ENCODE measurements at regions not wholly inside any gene's neighbourhood (a gene's known extent, or its start where the extent isn't known, plus 50 kb on each side); places are given as distances from the start of the nearest gene placed in this dataset.
"Not testable (repeated sequence)": the region's sequence is repeated elsewhere in the genome, so short reads cannot be mapped to it uniquely, and the experiment has no call there.

DNA sequence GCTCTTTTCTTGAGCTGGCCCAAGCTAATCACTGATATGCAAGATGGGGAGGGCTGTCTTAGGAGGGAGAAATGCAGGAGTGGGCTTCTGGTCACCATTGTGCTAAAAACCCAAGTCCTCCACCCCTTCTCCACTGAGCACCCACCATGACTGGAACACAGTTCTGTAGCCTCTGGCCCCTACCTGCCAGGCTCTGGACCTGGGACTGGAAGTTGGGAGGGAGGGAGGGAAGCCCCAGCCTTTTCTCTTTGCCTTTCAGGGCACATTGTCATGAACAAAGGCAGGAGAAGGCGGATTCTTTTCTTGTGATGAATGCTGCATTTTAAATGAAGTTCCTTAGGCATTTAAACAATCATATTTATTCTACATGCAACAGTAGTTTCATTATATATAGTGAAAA lies 559.1 kb upstream of the TRPC7 start:
- DNase-seq, result no peak

DNA sequence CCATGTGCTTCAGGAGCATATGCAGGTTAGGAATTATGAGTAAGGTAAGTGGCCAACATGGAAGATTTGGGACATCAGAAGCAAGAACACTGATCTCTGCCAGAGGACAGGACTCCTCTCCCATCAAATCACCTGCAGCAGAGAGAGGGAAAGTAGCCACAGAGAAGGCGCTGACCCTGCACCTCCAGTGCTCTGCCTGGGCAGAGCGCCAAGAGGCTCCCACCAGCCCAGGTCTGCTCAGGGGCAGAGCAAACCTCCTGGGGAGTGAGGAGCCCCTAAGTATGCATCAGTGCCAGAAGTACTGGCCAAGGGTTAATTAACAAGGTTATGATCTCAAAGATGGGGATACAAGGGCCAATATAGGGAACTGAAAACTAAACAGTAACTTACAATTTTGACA lies 545.3 kb upstream of the TRPC7 start:
- no peak for DNase-seq

DNA sequence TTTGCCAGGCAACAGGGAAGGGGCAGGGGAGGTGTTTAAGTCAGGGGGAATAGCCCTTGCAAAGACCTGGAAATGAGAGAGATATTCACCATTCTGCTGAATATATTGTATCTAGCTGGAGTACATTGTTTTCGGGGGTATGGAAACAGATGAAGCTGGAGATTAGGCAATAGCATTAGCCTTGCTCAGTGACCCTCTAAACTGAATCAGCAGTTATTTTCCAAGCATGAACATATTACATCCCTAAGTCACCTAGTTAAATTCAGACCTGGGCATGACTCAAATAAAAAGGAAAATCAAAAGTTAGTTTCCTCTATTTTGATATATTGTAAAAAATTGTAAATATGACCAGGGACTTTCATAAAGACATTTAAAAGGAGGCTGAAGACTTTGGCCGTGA lies 544.6 kb upstream of the TRPC7 start:
- DNase-seq, result no peak

DNA sequence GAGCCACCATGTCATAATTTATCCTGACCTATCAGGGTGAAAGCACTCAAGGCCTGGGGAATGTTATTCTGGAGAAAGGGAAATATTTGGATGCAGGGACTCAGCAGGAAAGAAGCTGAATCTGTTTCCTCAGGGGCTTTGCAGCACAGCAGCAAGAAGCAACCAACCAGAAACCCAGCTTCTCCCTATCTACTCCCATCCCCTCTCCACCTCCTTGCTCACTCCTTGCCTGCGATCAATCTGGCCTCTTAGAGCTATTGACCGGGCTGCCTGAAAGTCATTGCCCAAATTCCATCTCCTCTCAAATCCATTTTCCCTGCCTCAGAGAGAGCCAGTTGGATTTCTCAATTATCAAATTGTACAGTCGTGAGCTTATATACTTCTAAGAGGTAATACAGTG lies 542.0 kb upstream of the TRPC7 start:
- DNase-seq, result no peak

DNA sequence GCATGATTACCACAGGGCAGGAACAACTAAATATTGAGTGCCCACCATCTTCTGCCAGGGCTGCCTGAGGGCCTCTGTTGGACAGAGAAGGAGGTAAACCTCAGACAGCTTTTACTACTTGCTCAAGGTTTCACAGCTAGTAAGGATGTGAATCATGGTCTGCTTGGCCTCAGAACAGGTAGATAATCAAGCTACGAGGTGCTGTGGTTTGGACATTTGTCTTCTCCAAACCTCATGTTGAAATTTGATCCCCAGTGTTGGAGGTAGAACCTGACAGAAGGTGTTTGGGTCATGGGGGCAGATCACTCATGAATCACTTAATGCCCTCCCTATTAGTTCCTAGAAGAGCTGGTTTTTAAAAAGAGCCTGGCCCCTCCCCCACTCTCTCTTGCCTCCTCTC lies 541.2 kb upstream of the TRPC7 start:
- no peak for DNase-seq

DNA sequence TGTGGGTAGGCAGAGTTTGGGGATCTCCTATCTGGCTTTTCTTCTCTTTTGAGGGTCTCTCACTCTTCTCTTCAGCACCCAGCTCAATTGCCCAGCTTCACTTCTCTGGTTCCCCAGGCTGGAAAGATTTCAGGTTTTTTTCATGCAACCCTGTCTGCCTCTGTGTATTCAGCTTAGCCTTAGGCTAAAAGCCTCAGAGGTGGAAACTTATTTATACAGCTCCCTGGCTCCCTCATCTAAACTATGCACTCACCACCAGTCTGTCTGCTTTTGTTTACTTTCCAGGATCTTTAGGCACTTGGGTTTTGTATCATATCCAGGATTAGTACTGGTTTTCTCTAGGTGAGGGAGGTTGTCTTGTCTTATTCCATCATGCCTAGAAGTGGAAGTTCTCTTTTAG lies 540.2 kb upstream of the TRPC7 start:
- no peak for DNase-seq

DNA sequence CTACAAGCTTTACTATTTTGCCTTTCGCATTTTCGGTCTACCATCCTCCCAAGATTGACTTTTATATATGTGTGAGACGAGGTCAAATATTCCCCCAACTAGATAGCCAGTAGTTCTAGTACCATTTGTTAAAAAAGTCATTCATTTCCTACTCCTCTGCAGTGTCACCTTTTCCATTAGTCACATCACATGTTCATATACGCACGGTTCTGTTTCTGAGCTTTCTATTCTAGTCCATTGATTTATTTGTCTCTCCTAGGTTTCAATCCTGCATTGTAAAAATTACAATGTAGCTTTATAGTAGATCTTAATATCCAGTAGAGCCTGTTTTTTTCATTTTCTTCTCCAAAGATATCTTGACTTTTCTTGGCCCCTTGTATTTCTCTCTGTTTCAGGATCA lies 528.7 kb upstream of the TRPC7 start:
- no peak for DNase-seq

DNA sequence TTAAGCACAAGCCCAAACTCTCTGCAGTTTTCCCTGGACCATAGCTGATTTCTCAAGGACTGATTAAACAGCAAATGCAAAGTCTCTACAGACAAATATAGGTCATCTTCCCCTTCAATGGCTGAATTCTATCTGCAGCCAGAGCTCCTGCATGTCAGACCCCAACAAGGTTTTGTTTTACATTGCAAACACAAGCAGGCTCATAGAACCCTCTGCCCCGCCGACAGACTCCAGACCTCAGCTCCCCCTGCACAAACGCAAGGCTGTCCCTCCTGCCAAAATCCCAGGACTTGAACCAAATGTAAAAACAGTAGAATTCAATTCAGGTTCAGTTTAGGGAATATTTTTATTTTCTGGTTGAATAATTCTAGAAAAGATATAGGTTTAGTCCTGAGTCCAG lies 526.7 kb upstream of the TRPC7 start:
- no peak for DNase-seq

DNA sequence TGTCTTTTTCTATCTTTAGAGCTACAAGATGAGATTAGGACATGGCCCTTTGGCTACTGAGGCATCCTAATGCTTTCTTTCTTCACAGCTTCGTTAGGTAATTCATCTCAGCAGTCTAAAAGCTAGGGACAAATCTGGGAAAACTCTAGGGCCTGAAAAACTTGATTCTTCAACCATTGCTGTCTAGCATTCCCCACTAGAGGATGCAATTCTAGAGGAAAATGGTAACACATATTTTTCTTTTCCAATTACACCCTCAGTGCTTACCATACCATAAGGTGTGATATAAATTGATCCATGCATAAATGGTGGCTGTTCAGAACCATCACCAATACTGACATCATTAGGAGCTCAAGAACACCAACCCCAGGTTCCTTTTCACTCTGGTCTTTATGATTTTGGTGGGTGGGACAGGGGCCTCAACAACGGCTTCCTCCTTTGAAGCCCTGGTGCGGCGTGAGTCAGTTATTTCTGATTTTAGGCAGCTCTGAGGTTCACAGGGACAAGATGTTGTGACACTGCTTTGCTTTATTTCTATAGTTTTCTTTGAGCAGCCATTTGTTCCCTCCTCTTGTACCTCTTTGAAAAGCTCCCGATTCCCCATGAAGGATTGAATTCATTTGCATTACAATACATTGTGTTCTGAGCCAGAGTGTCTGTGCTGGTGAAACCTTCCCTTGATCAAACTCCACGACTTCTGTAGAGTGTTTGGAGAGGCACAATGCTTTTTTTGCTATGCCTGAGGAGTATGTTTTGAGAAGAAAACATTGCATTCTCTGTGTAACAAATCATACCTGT lies 526.0 kb upstream of the TRPC7 start:
- DNase-seq, result no peak

DNA sequence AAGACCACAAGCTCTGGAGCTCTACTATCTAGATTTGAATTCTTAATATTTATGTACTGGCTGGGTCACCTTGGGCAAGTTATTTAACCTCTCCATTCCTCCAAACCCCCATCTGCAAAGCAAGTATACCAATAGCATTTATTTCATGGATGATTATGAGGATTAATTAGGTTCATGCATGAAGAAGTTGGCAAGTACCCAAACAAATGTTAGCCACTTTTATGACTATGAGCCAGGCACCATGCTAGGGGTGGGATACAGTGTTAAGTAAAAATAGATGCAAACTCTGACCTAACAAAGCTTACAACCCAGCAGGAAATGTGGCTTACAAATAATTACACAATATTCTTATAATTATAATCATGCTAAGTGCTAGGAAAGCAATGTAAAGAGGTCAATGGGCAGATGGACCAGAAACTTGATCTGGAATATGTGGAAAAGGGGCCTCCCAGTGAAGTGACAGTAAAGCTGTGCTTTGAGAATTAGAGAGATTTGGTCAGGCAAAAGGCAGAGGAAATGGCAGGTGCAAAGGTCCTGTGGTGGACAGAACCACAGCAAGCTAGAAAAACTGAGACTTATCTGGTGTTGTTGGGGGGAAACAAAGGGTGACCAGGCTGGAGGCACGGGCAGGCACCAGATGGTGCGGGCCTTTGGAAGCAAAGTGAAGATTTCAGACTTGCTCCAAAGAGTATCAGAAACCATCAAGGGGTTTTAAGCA lies 525.2 kb upstream of the TRPC7 start:
- no peak for DNase-seq

DNA sequence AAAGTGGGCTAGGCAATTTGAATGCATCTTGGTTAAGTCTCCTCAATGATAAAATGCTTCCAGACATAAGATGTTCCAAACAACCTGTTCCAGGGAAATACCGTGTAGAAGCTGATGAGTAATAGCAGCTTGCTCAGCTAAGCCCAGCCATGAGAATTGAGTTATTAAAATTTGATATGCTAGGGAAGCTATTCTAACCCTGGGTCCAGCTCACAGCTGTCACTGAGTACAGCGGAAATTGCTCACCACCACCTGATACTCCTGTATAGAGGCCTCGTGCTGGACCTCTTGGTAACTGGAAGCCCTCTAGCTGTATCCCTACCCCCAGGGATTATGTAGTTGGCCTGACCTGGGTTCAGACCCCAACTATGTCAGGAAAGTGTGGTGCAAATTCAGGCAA lies 521.3 kb upstream of the TRPC7 start:
- DNase-seq, result peak; percentile 1

DNA sequence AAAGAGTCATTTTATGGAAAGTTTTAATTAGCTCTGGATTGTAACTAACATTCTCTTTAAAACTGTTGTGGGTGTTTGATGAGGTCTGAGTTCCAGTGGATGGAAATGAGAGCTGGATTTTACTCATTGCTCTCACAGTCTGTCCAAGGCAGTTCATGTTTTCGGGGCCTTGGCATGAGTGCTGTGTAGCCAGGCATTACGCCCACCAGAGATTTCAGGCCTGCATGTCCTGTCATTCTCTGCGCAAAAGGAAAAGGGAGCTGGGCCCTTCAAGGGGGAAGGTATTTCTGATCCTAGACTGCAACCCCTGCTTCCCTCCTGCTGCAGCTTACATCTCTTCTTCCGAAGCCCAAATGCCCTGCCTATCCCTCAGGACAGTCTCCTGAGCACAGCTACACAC lies 499.6 kb upstream of the TRPC7 start:
- no peak for DNase-seq

DNA sequence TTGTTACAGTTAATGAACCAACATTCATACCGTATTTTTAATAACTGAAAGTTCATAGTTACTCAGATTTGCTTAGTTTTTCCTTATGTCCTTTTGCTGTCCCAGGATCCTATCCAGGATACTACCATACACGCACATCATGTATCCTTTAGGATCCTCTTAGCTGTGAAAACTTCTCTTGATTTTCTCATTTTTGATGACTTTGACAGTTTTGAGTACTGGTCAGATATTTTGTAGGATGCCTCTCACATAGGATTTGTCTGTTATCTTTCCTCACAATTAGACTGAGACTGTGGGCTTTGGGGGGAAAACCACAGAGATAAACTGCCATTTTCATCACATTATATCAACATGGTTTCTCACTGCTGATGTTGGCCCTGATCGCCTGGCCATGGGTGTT lies 491.3 kb upstream of the TRPC7 start:
- no peak for DNase-seq

DNA sequence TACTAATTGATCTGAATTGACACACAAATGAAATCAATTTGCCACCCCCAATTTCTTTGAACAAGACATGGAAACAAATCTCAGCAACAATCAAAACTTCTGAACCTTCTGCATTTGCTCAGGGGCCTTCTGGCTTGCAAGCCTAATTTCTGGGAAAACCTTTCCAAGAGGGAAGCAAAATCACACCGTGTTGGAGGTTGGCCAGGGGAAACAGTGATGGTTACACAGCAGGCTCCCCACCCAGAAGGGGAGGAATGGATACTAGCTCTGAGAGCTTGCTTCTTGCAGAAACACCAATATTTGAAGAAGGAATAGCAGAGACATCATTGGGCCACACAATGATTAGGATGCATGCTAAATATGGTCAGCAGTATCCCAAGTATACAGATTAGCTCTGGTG lies 488.6 kb upstream of the TRPC7 start:
- no peak for DNase-seq

DNA sequence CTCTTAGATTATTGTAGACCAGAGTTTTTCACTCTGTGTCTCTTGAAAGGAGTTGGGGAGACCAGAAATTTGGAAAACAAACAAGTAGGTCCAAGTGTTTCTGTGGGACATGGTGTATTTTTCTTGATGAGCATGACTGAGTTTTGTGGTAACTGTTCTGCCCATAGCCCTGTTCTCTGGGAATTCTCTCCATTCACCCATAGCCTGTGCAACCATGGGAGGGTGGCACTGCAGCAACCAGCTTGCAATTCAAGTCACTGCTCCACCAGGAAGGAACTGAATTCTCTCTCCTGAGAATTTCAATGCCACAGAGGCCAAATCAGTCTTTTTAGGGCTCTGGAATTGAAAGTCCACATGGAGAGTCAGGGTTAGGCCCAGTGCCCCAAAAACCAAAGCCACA lies 475.3 kb upstream of the TRPC7 start:
- DNase-seq, result no peak

DNA sequence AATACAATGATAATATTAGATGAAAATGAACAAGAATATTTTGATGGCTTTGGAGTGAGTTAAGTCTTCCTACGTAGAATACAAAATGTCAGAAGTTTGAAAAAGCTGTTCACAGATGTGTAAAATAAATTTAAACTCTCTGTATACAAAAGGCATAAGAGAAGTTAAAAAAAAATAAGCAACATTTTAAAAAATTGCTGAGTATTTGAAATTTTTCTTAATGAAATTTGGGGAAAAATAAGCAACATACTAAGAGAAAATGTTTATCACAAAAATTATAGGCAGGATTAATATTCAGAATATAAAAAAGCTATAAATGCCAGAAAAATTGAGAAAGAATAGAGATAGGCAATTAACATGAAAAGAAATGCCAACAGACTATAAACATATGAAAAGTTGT lies 470.7 kb upstream of the TRPC7 start:
- no peak for DNase-seq

DNA sequence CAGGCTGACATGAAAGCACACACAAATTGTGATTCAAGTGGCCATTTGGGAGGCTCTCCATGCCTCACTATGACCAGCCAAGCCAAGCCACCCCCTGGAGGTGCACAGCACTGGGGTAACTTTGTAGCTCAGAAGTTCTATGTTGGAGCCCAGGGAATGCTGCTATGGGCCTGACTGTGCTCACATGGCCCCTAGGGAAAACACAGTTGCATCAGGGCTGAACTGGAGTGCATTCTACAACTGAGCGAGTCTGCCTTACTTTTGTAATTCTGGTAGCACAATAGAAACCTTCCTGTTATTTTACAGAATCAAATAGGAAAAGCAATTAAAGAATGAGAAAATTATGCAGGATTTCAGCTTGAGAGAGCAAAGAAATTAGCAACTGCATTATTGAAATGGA lies 455.5 kb upstream of the TRPC7 start:
- DNase-seq, result no peak

DNA sequence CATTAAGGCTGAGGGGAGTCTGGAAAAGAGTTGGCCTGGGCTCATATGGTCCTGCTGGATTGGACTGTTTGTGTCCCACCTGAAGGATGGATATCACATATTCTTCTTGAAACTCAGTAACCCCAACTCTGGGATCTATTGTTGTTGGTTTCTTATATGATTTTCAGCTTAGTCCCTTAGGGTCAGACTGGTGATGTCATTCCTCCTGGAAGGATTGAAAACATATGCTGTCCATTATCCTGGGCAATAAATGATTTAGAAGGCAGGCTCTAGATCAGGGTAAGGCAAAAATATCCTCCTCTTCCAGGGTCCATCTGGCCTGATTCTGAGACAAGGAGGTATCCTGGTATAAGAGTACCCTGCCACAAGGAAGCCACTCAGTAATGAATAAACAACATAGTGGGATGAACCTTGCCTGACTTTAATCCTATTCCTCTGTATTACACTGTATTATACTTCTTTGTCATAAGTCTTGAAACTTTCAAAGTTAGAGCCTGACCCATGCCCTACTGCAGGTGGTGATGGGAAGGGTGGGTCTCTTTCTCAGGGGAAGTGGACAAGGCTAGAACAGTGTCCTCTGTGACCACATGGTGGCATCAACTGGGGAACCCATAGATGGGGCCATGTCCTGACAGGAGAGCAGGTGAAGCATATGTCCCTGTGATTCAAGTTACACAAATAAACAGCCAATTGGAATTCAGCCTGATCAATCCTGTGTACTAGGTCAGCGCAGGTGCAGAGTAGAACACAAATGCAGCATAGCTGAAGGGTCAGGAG lies 454.4 kb upstream of the TRPC7 start:
- DNase-seq, result no peak

DNA sequence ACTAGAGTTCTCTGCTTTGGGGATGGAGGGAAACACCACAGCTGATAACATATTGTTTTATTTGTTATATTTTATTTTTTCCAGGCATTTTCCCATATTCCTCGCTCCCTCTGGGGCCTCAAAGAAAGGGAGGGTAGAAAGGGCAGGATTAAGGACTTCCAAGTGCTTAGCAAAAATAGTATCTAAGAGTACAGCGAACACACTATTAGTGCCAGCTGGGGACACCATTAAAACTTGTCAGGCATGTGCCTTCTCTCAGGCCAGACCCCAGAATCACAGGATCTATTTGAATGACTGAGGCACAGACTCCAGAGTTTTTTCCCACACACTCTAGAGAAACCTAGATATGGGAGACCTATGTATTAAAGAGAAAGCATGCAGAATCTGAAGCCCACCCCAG lies 451.0 kb upstream of the TRPC7 start:
- DNase-seq, result no peak

DNA sequence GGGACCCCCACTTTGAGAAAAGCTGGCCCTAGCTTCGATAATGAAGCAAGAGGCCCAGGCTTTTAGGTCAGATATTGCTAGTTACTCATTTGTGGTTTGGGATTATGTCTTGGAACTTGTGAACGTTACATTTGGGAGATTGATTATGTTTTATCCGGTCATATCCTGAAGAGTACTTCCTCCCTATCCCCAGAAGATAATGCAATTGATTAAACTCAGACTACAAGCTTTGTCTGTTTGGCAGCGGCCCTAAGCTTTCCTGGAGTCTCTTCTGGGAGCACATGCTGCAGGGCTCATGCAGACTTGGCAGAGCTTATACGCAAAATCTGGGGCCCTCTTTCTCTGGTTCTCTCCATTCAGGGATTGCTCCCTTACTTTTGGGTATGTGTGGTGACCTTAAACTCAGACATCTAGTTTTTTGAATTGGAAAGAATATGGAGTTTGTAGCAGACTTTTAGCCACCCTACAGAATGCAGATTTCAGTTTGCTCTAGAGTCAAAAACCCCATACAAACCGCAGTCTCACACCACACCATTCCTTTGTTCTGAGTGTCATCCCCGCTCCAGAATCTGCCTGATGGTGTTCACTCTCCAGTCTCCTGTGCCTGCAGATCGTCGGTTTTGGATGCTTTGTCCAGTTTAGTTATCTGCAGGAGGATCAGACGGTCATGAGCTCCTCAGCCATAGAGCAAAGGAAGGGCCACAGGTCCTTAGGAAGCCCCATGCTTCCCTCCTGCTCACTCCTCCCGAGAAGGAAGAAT lies 449.5 kb upstream of the TRPC7 start:
- DNase-seq, result no peak

DNA sequence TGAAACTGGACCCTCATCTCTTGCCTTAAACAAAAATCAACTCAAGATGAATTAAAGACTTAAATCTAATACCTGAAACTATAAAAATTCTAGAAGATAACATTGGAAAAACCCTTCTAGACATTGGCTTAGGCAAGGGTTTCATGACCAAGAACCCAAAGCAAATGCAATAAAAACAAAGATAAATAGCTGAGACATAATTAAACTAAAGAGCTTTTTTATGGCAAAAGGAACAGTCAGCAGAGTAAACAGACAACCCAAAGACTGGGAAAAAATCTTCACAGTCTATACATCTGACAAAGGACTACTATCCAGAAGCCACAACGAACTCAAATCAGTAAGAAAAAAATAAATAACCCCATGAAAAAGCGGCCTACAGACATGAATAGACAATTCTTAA lies 446.9 kb upstream of the TRPC7 start:
- DNase-seq, result not testable (repeated sequence)

DNA sequence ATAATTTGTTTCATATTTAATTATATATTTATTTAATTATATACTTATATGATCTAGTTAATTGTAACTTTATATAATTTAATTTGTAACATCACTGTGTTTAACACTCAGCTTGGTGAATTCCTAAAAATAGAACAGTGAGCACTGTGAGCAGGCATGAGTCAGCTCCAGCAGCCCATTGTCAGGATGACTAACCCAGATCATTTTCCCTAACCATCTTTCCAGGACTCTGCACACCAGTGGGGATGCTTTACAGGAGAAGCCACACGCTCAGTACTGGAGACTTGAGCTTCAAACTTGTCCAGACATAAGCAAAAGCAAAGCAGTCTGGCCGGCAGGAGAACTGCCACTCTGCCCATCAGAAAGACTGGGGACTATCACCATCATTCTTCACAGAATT lies 446.2 kb upstream of the TRPC7 start:
- peak; percentile 56 for DNase-seq

DNA sequence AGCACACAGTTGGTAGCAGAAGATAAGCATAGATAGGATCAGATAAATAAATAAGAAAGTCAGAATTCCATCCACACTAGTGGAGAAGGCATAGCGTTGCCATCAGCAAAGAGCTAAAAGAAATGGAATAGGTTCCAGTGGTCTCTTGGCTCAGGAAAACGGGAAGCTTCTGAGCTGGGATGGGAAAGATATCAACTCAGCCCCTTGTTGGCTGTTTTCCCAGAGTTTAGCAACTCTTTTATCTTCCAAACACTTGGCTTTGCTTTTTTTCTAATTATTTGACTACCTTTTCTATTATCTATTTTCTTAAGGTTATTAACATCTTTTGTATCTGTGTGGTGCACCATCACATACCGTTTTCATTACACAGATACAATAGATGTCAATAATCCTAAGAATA lies 445.7 kb upstream of the TRPC7 start:
- DNase-seq, result no peak
